Testis (tissue), 2 donors: ENCODE measurements at regions not wholly inside any gene's neighbourhood (a gene's known extent, or its start where the extent isn't known, plus 50 kb on each side); places are given as distances from the start of the nearest gene placed in this dataset.

Experiments
- DNase-seq: peaks from one replicate; pipeline ENCODE4 v3.0.0-alpha.2; 2019
- H3K27ac ChIP-seq, 2 donors: fragments of 200-600 bp; sonication (generic); one replicate each; pipeline ENCODE4 v1.5.1; 2019
- H3K27me3 ChIP-seq: fragments of 200-600 bp; sonication (generic); one replicate; pipeline ENCODE4 v1.5.1; 2019
- H3K36me3 ChIP-seq: fragments of 200-600 bp; sonication (generic); one replicate; pipeline ENCODE4 v1.5.1; 2017; ENCODE audit warnings: low read depth; ENCODE audit errors: missing control alignments
- H3K4me1 ChIP-seq: fragments of 200-600 bp; sonication (generic); one replicate; pipeline ENCODE4 v1.5.1; 2019
- H3K4me3 ChIP-seq, 2 donors: fragments of 200-600 bp; sonication (generic); one replicate each; pipeline ENCODE4 v1.5.1; 2017 to 2019
- H3K9me3 ChIP-seq: fragments of 200-600 bp; sonication (generic); one replicate; pipeline ENCODE4 v1.5.1; 2017
- POLR2A ChIP-seq: fragments of 450-650 bp; IDR thresholded peaks from one replicate; pipeline ENCODE4 v1.6.1; 2017; ENCODE audit warnings: antibody characterized with exemption, mild to moderate bottlenecking, moderate library complexity
- WGBS, 2 donors: methylation state at CpG; one replicate each; pipeline ENCODE4 v1.1.5; 2018; 5-methylcytosine and 5-hydroxymethylcytosine counted together
- intact Hi-C: fragments of 100-400 bp; cut with DNase I; formaldehyde crosslinking; loops from one replicate; pipeline ENCODE4 v1.15.1; 2023; ENCODE audit warnings: low total_unique reads
- TF ChIP-seq, protein P1 (sequence below), 3 experiments: fragments of 450-650 bp in 2 of 3; fragments of 200-600 bp in 1 of 3; sonication (generic) in 1 of 3; IDR thresholded peaks; one replicate each; pipeline ENCODE4 v1.5.1; 2016 to 2019; ENCODE audit warnings: antibody characterized with exemption in 3 of 3, mild to moderate bottlenecking in 2 of 3, moderate library complexity in 1 of 3

DNA sequence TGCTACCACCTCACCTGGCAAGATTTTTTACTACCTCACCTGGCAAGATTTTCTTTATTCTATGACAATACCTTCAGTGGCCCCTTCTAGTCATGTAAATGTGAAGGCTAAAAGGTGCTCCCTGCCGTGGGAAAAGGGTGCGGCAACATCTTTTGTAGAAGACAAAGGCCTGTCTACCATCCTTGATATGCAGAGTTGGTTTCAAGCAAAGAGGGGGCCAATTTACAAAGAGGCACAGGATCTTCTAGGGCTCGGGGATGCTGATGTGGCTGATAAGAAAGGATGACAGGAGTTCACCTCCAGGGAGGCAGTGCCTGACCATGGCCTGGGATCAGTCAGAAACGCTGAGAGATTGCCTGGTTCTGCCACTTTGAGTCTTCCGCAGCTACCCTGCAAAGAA lies 165.4 kb upstream of the SLC1A4 start:
- WGBS, 2 donors: 66 to 72% methylated on average over 4 to 5 of the region's 5 CpGs
- intact Hi-C loops: no loop called here
- Histone ChIP-seq H3K27ac (no peak overlapping the region), H3K36me3 (no peaks in the 10 kb centered on the region), H3K27me3 (no peaks in the 10 kb centered on the region), H3K9me3 (no peaks in the 10 kb centered on the region), H3K4me3 (no peak overlapping the region), H3K4me1 (no peaks in the 10 kb centered on the region)
- DNase-seq: no peak
- TF ChIP-seq POLR2A: no peak
- TF ChIP-seq, protein P1, sequence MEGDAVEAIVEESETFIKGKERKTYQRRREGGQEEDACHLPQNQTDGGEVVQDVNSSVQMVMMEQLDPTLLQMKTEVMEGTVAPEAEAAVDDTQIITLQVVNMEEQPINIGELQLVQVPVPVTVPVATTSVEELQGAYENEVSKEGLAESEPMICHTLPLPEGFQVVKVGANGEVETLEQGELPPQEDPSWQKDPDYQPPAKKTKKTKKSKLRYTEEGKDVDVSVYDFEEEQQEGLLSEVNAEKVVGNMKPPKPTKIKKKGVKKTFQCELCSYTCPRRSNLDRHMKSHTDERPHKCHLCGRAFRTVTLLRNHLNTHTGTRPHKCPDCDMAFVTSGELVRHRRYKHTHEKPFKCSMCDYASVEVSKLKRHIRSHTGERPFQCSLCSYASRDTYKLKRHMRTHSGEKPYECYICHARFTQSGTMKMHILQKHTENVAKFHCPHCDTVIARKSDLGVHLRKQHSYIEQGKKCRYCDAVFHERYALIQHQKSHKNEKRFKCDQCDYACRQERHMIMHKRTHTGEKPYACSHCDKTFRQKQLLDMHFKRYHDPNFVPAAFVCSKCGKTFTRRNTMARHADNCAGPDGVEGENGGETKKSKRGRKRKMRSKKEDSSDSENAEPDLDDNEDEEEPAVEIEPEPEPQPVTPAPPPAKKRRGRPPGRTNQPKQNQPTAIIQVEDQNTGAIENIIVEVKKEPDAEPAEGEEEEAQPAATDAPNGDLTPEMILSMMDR (IDR thresholded peaks at IDR 0.05): no peak

DNA sequence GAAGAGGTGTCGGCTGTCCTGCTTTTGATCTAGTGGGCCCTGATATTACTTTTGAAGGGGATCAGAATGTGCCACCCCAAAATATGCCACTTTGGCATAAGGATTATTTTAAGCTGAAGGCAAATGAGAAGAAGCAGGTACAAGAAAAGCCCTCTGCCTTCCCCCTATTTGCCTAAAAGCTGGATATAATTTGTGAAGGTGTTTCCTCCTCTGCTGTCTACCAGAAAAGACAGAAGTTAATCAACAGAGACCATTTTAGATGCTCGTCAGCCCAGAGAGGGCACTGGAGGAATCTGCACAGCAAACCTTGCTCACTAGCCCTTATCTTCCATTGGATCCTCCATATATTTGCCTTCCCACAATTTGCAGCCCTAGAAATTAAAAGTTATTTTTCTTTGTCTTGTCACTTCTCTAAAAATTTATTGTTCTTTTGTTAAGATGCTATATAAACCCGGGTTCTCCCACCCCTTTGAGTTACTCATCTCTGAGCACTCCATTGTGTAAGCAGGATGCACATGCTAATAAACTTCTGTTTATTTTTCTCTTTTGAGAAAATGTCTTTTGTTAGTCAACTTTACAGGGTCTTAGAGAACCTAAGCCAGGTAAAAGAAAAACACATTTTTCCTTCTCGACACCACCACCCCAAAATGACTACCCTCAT lies 163.2 kb upstream of the SLC1A4 start:
- Histone ChIP-seq H3K4me1 (no peaks in the 10 kb centered on the region), H3K36me3 (no peaks in the 10 kb centered on the region), H3K27ac (no peak overlapping the region), H3K27me3 (no peaks in the 10 kb centered on the region), H3K9me3 (no peaks in the 10 kb centered on the region), H3K4me3 (no peak overlapping the region)
- TF ChIP-seq, protein P1 (IDR thresholded peaks at IDR 0.05): no peak
- TF ChIP-seq POLR2A: no peak
- DNase-seq: no peak
- 92% methylated on average over 4 of the region's 4 CpGs for WGBS, 2 donors
- intact Hi-C loops: no loop called here

DNA sequence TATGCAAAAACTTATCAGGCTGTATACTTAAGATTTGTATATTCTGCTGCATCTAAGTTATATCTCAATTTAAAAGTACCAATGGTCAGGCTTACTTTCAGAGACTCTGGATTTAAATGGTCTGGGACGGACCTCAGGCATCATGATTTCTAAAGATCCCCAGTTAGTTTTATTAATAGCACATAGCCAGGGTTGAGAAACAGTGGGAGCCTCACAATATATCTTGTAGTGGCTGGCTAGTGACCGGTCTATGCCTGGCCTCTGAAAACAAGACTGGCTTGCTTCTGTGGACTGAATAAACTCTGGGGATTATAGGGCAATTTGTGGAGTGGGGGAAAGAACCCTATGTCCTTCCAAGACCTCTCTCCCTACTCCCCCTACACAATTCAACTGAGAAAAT lies 162.5 kb upstream of the SLC1A4 start:
- H3K9me3 ChIP-seq: no peaks in the 10 kb centered on the region
- H3K4me3 ChIP-seq: no peak overlapping the region
- no peaks in the 10 kb centered on the region for H3K36me3 ChIP-seq
- 78 to 95% methylated on average over 2 of the region's 2 CpGs for WGBS, 2 donors
- no peak overlapping the region for H3K27ac ChIP-seq
- intact Hi-C loops: no loop called here
- H3K4me1 ChIP-seq: no peaks in the 10 kb centered on the region
- no peak for TF ChIP-seq POLR2A
- TF ChIP-seq, protein P1 (IDR thresholded peaks at IDR 0.05): no peak
- no peaks in the 10 kb centered on the region for H3K27me3 ChIP-seq
- DNase-seq: no peak

DNA sequence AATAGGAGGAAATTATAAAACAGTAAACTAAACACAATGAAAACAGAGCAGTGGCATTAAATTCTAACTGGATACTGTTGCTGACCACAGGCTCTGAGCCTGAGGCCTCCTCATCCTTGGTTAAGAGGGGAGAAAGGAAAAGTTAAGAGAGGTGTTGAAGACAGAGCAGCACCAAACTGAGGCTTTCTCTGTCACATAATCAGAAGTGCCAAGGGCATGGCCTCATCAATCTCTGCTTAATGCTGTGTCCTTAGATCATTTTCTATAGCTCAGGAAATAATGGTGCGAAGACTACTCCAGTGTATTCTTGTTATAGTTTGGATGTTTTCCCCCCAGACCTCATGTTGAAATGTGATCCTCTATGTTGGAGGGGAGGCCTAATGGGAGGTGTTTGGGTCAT lies 160.9 kb upstream of the SLC1A4 start:
- Histone ChIP-seq H3K4me1 (no peaks in the 10 kb centered on the region), H3K9me3 (no peaks in the 10 kb centered on the region), H3K27ac (no peak overlapping the region), H3K36me3 (no peaks in the 10 kb centered on the region), H3K27me3 (no peaks in the 10 kb centered on the region), H3K4me3 (no peak overlapping the region)
- intact Hi-C loops: no loop called here
- no peak for DNase-seq
- no peak for TF ChIP-seq POLR2A
- TF ChIP-seq, protein P1 (IDR thresholded peaks at IDR 0.05): no peak
- 96 to 100% methylated on average over 1 of the region's 1 CpG for WGBS, 2 donors

DNA sequence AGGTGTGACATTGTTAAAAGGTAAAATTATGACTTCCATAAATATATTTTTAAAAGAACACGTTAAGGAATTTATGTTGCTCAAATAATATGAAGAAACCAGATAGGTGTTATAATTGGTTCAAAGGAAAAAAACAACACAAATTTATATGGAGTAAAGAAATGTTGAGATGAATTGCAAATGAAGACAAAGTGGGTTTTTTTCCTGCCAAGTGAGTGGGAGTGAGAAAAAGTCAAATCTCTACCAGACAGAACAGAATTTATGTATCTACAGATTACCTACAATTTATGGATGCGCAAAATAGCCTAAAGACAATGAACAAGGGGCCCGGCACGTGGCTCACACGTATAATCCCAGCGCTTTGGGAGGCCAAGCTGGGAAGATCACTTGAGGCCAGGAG lies 159.7 kb upstream of the SLC1A4 start:
- H3K36me3 ChIP-seq: no peaks in the 10 kb centered on the region
- intact Hi-C loops: no loop called here
- H3K27me3 ChIP-seq: no peaks in the 10 kb centered on the region
- no peak overlapping the region for H3K4me3 ChIP-seq
- no peak for DNase-seq
- TF ChIP-seq, protein P1 (IDR thresholded peaks at IDR 0.05): no peak
- TF ChIP-seq POLR2A: no peak
- H3K27ac ChIP-seq: no peak overlapping the region
- H3K4me1 ChIP-seq: no peaks in the 10 kb centered on the region
- WGBS, 2 donors: 84% methylated on average over 6 of the region's 6 CpGs
- no peaks in the 10 kb centered on the region for H3K9me3 ChIP-seq
